ENCODE measurements at regions not wholly inside any gene's neighbourhood (a gene's known extent, or its start where the extent isn't known, plus 50 kb on each side); places are given as distances from the start of the nearest gene placed in this dataset.

DNA sequence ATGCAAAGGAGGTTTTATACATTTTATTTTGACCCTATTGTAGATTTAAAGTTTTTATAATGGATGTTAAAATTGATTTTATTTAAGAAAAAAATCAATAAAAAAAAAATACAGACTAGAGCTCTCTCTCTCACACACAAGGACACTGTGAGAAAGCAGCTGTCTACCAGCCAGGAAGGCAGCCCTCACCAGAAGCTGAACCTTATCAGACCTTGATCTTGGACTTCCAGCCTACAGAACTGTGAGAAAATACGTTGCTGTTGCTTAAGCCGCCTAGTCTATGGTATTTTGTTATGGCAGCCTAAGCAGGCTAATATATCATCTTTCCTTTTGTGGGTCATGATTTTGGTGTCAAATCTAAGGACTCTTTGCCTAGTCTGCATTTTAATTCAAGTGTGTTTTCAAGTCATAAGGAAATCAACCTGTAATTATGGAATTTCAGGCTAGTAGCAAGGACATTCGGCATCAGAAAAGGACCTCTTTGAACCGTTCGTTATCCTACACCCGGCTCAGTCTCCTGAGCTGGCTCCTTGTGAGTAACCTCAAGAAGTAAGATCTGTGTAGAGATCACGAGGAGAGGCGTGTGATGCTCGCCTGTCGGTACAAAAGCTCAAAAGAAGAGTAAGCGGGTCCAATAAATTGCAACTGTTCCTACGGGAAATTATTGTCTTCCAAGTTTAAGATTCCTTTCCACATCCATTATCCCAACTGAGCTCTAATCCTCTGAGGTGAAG, 98.2 kb downstream of the PDCL3 start:
- TF ChIP-seq EZH2phosphoT487 (IDR thresholded peaks at IDR 0.05; ENCODE audit: low read depth, severe bottlenecking, unreplicated experiment) (no peak), EZH2 (IDR thresholded peaks at IDR 0.05; ENCODE audit: borderline replicate concordance) (no peak), CTCF (IDR thresholded peaks at IDR 0.05; ENCODE audit: poor library complexity) (no peak)
